Activated T-cell treated with anti-CD3 and anti-CD28 coated beads, Interleukin-2, amount 50 U/mL, for 72 hours (primary cell): ENCODE measurements at regions not wholly inside any gene's neighbourhood (a gene's known extent, or its start where the extent isn't known, plus 50 kb on each side); places are given as distances from the start of the nearest gene placed in this dataset.

Source experiments
- ATAC-seq, 2 donors: fragments of 150-1000 bp; cut with Tn5 transposase; replicated peaks in 1 of 2; 2 replicates each; pipeline ENCODE4 v1.10.0; 2021; ENCODE audit warnings: moderate library complexity in 2 of 2, mild to moderate bottlenecking in 1 of 2
- DNase-seq, 2 donors: peaks; one replicate each; pipeline ENCODE4 v3.0.0; 2021 to 2022; ENCODE audit warnings: mixed read lengths in 1 of 2
- H3K27ac Mint-ChIP-seq: one replicate; pipeline ENCODE4 v1.8.0; 2022; ENCODE audit warnings: mild to moderate bottlenecking, moderate library complexity, mixed read lengths
- H3K27me3 Mint-ChIP-seq: one replicate; pipeline ENCODE4 v1.8.0; 2022; ENCODE audit warnings: low read depth, mixed read lengths
- H3K36me3 Mint-ChIP-seq, 2 donors: one replicate each; pipeline ENCODE4 v1.8.0; 2022; ENCODE audit warnings: mixed read lengths in 2 of 2, mild to moderate bottlenecking in 1 of 2; ENCODE audit not compliant: insufficient read depth in 2 of 2
- H3K4me1 Mint-ChIP-seq: one replicate; pipeline ENCODE4 v1.8.0; 2022; ENCODE audit warnings: low read depth, mixed read lengths
- H3K4me3 Mint-ChIP-seq, 2 donors: one replicate each; pipeline ENCODE4 v1.8.0; 2022; ENCODE audit warnings: mild to moderate bottlenecking in 2 of 2, mixed read lengths in 2 of 2, moderate library complexity in 2 of 2
- H3K9me3 Mint-ChIP-seq, 2 donors: one replicate each; pipeline ENCODE4 v1.8.0; 2022; ENCODE audit warnings: mixed read lengths in 2 of 2

- ATAC-seq = no peak
- Mint-ChIP-seq H3K27me3 (peaks cover 4% of the 10 kb centered on the region), H3K36me3 (no peaks in the 10 kb centered on the region), H3K9me3 (peaks cover 0 to 3% of the 10 kb centered on the region in 2 donors), H3K4me3 (no peak overlapping the region), H3K27ac (no peak overlapping the region), H3K4me1 (no peaks in the 10 kb centered on the region)
- no peak for DNase-seq
Observed at GRCh38 chr4:27210956-27211355, 350.3 kb downstream of the STIM2 start.

GRCh38 chr4:27214010-27214409, 353.4 kb downstream of the STIM2 start:
- Mint-ChIP-seq H3K27me3 (peaks cover 4% of the 10 kb centered on the region), H3K27ac (no peak overlapping the region), H3K4me1 (no peaks in the 10 kb centered on the region), H3K36me3 (no peaks in the 10 kb centered on the region), H3K9me3 (peaks cover 0 to 3% of the 10 kb centered on the region in 2 donors), H3K4me3 (no peak overlapping the region)
- DNase-seq (no peak), ATAC-seq (no peak)

- peaks cover 0 to 3% of the 10 kb centered on the region in 2 donors for H3K9me3 Mint-ChIP-seq
Observed at GRCh38 chr4:27215220-27215826, 354.7 kb downstream of the STIM2 start.

GRCh38 chr4:27217261-27217769, 356.7 kb downstream of the STIM2 start:
- H3K27ac Mint-ChIP-seq = no peak overlapping the region

More at GRCh38 chr4:27215220-27215826, 354.7 kb downstream of the STIM2 start:
- DNase-seq = no peak
- no peaks in the 10 kb centered on the region for H3K36me3 Mint-ChIP-seq
- no peak overlapping the region for H3K27ac Mint-ChIP-seq
- ATAC-seq = no peak
- H3K27me3 Mint-ChIP-seq = peaks cover 4% of the 10 kb centered on the region
- H3K4me1 Mint-ChIP-seq = no peaks in the 10 kb centered on the region
- H3K4me3 Mint-ChIP-seq = no peak overlapping the region

GRCh38 chr4:27218013-27218412, 357.4 kb downstream of the STIM2 start:
- Mint-ChIP-seq H3K27me3 (peaks cover 4% of the 10 kb centered on the region), H3K27ac (no peak overlapping the region), H3K4me3 (no peak overlapping the region), H3K4me1 (no peaks in the 10 kb centered on the region), H3K9me3 (peaks cover 1% of the 10 kb centered on the region in 2 donors), H3K36me3 (no peaks in the 10 kb centered on the region)
- DNase-seq = no peak
- ATAC-seq = no peak

More at GRCh38 chr4:27217261-27217769, 356.7 kb downstream of the STIM2 start:
- Mint-ChIP-seq H3K27me3 (peaks cover 4% of the 10 kb centered on the region), H3K4me3 (no peak overlapping the region), H3K9me3 (peaks cover 1% of the 10 kb centered on the region in 2 donors), H3K36me3 (no peaks in the 10 kb centered on the region), H3K4me1 (no peaks in the 10 kb centered on the region)
- no peak for ATAC-seq
- no peak for DNase-seq

- H3K36me3 Mint-ChIP-seq = no peaks in the 10 kb centered on the region
- no peaks in the 10 kb centered on the region for H3K27me3 Mint-ChIP-seq
- H3K4me1 Mint-ChIP-seq = no peaks in the 10 kb centered on the region
- no peak for ATAC-seq
- DNase-seq = no peak
- peaks cover 0 to 1% of the 10 kb centered on the region in 2 donors for H3K9me3 Mint-ChIP-seq
- H3K4me3 Mint-ChIP-seq = no peak overlapping the region
- H3K27ac Mint-ChIP-seq = no peak overlapping the region
Observed at GRCh38 chr4:27223326-27223725, 362.7 kb downstream of the STIM2 start.

- no peaks in the 10 kb centered on the region for H3K4me1 Mint-ChIP-seq
- no peaks in the 10 kb centered on the region for H3K36me3 Mint-ChIP-seq
- DNase-seq (no peak), ATAC-seq (no peak)
- H3K27me3 Mint-ChIP-seq = no peaks in the 10 kb centered on the region
- H3K9me3 Mint-ChIP-seq = peaks cover 0 to 5% of the 10 kb centered on the region in 2 donors
- no peak overlapping the region for H3K27ac Mint-ChIP-seq
- no peak overlapping the region for H3K4me3 Mint-ChIP-seq
Observed at GRCh38 chr4:27233531-27233930, 372.9 kb downstream of the STIM2 start.

- ATAC-seq = no peak
- no peak overlapping the region for H3K27ac Mint-ChIP-seq
- no peak overlapping the region for H3K4me3 Mint-ChIP-seq
- H3K9me3 Mint-ChIP-seq = peaks cover 0 to 5% of the 10 kb centered on the region in 2 donors
- no peaks in the 10 kb centered on the region for H3K36me3 Mint-ChIP-seq
- H3K27me3 Mint-ChIP-seq = no peaks in the 10 kb centered on the region
- H3K4me1 Mint-ChIP-seq = no peaks in the 10 kb centered on the region
- no peak for DNase-seq
Observed at GRCh38 chr4:27234306-27234899, 373.8 kb downstream of the STIM2 start.

- Mint-ChIP-seq H3K27me3 (no peaks in the 10 kb centered on the region), H3K4me3 (no peak overlapping the region), H3K27ac (no peak overlapping the region), H3K4me1 (no peaks in the 10 kb centered on the region), H3K9me3 (peaks cover 0 to 2% of the 10 kb centered on the region in 2 donors), H3K36me3 (no peaks in the 10 kb centered on the region)
- DNase-seq (no peak), ATAC-seq (no peak)
Observed at GRCh38 chr4:27239641-27240040, 379.0 kb downstream of the STIM2 start.

- Mint-ChIP-seq H3K36me3 (no peaks in the 10 kb centered on the region), H3K9me3 (no peaks in the 10 kb centered on the region), H3K4me3 (no peak overlapping the region), H3K4me1 (no peaks in the 10 kb centered on the region), H3K27ac (no peak overlapping the region), H3K27me3 (no peaks in the 10 kb centered on the region)
- ATAC-seq (no peak), DNase-seq (no peak)
Observed at GRCh38 chr4:27242217-27242616, 381.6 kb downstream of the STIM2 start.

GRCh38 chr4:27245216-27245615, 384.6 kb downstream of the STIM2 start:
- Mint-ChIP-seq H3K27ac (no peak overlapping the region), H3K36me3 (no peaks in the 10 kb centered on the region), H3K4me3 (no peak overlapping the region), H3K9me3 (no peaks in the 10 kb centered on the region), H3K4me1 (no peaks in the 10 kb centered on the region), H3K27me3 (no peaks in the 10 kb centered on the region)
- DNase-seq = no peak
- no peak for ATAC-seq

GRCh38 chr4:27248829-27249228, 388.2 kb downstream of the STIM2 start:
- H3K36me3 Mint-ChIP-seq = no peaks in the 10 kb centered on the region
- no peaks in the 10 kb centered on the region for H3K27me3 Mint-ChIP-seq
- H3K4me3 Mint-ChIP-seq = no peak overlapping the region
- ATAC-seq = no peak
- no peak overlapping the region for H3K27ac Mint-ChIP-seq
- no peak for DNase-seq
- H3K4me1 Mint-ChIP-seq = no peaks in the 10 kb centered on the region
- H3K9me3 Mint-ChIP-seq = no peaks in the 10 kb centered on the region

GRCh38 chr4:27251771-27252170, 391.1 kb downstream of the STIM2 start:
- H3K9me3 Mint-ChIP-seq = peaks cover 0 to 1% of the 10 kb centered on the region in 2 donors
- H3K36me3 Mint-ChIP-seq = no peaks in the 10 kb centered on the region
- H3K4me1 Mint-ChIP-seq = no peaks in the 10 kb centered on the region
- ATAC-seq (no peak), DNase-seq (no peak)
- no peak overlapping the region for H3K27ac Mint-ChIP-seq
- no peaks in the 10 kb centered on the region for H3K27me3 Mint-ChIP-seq
- no peak overlapping the region for H3K4me3 Mint-ChIP-seq
